Muscle of arm (tissue), 1 donor: ENCODE measurements at regions not wholly inside any gene's neighbourhood (a gene's known extent, or its start where the extent isn't known, plus 50 kb on each side); places are given as distances from the start of the nearest gene placed in this dataset.
"Not testable (repeated sequence)": the region's sequence is repeated elsewhere in the genome, so short reads cannot be mapped to it uniquely, and the experiment has no call there.

Experiments used
- DNase-seq: peaks from one replicate; pipeline ENCODE4 v3.0.0-alpha.2; 2013

DNA sequence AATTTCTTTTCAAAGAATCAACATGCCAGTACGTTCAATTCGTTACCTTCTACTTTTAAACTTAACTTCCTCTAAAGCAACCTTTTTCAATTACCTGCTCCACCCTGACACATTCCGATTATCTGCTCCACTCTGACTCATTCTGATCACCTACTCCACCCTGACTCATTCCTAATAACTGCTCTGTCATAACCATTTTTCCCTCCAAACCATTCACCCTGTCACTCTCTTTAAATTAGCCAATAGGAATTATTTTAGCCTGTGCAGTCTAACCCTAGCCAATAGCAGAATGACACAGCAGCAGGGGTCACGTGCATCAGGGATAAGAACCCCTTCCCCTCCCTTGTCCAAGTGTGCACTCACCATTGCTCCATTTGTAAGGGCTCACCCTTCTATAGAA, 557.4 kb upstream of the EYS start:
- DNase-seq: no peak

DNA sequence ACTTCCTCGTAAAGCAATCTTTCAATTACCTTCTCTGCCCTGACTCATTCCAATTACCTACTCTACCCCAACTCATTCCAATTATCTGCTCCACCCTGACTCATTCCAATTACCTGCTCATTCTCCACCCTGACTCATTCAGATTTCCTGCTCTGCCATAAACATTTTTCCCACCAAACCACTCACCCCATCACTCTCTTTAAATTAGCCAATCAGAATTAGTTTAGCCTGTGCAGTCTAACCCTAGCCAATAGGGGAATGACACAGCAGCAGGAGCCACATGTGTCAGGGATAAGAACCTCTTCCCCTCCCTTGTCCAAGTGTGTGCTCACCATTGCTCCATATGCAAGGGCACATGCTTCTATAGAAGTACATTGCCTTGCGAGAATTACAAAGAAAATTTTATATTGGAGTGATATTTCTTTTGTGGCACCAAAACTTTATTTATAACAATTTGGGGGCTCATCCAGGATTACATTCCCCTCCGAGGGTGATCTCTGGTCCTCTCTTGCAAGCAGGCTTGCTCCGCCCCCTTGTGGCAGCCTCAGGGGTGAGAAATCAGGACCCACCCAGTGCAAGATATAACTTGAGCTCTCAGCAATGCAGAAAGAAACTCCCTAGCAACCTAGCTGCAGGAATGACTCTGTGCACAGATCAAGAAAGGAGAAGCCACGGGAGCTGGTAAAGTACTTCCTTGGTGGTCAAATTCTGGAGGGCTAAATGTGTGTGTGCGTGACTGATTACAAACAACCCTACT, 551.9 kb upstream of the EYS start:
- DNase-seq: not testable (repeated sequence)

DNA sequence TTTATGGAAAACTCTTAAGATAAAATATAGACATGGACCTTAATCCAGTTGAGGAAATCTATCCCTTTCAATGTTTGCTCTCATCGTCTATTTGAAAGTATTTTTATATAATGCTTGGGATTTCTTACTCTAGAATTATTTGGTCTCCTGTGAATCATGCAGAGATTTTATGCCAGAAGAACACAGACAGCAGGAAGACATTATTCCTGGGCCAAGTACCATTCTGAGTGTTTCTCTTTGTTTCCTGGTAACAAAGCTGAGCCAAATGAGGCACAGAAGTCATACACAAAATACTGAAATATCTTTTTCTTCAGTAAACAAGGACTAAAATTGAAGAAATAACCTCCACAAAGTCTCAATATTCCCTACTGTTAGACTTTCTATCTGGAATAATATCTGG, 538.2 kb upstream of the EYS start:
- DNase-seq: peak; percentile 45

DNA sequence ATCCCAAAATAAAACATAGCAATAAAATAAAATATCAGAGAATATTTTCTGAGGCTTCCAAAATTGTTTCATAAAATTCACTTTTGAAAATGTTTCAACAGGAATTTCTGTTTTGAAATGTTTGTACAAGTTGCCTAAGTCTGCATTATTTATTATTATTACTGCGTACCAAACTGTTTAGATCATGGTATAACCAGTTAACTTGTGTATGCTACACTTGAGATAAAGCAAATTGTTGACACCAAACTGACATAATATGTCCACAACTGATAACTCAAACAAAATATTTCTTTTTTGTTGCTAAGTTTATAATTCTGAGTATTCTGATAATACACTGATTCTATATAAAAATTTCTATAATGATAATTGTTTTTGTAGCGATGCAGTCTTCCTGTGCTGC, 531.8 kb upstream of the EYS start:
- no peak for DNase-seq

DNA sequence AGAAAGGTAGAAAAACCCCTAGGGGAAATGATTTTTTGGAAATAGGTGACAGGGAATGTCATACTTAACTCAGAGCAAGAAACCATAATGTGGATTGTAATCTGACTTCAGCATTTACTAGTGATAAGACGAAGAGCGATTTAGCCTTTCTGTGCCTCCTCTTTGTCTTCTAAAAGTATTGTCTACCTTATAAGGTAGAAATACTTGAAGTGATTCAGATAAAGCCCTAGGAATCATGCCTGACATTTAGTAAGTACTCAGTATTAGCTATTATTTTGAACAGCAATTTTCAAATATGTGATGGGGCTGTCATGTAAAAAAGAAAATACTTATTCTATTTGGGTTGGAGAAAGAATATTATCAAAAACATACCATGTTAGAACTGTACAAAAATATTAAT, 525.9 kb upstream of the EYS start:
- DNase-seq: no peak

DNA sequence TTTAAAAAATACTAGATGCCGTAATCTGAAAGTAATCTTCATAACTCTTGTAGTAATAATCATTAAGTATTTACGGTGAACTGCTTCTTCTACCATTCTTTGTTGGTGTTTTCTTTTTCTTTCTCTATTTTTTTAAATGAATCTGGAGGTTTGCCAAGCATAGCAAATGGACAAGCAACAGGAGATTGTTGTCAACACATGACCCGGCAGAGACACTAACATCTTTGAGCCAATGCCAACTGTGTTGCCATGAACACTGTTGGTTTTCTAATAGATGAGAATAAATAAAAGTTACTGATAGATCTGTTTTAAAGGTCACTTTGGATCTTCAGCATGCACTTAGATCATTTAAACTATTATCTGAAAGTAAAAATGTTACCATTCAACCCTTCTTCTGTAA, 523.6 kb upstream of the EYS start:
- DNase-seq: no peak

DNA sequence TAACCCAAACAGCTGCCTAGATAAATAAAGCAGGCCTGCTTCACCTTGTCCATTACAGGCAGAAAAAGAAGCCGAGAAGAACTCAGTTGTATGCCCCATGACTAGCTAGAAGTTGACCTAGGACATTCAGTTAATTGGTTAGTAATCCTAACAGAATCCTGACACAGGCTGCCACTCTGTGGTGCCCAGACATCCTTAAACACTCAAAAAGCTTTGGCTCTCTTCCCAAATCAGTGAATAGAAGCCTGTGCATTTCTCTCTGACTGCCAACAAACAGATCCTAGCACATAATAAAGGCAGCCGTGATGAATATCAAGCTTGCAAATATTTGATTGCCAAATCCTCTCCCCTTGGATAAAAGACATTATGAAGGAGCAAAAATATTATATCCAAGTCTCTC, 519.1 kb upstream of the EYS start:
- DNase-seq: no peak

DNA sequence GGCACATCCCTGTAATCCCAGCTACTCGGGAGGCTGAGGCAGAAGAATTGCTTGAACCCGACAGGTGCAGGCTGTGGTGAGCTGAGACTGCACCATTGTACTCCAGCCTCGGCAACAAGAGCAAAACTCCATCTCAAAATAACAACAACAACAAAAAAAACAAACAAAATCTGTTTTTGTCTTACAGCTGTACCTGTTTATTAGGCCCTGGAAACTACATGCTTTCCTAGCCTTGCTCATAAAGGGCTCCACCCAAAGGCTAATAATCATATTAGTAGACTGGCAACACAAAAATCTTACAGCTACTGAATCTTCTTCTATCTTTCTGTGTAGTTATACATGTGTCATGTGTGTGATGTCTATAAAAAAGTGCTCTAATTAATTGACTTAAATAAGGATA, 503.9 kb upstream of the EYS start:
- DNase-seq: no peak

DNA sequence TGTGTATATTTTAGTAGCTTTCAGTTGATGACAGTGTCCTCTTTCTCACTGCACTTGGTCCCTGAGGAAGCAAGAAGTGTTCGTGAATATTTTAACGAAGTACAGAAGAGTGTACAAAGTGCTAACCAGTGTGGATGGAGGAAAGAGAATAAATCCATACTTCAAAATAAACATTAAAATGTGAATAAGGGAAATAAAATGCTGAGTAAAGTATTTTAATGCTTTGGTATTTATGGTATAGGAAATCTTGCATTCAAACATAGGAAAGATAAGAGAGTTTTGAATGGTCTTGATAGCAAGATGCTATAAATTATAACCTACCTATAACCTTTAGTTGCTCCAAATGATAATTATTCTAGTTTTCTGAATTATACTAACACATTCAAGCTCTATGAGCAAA, 493.4 kb upstream of the EYS start:
- DNase-seq: no peak

DNA sequence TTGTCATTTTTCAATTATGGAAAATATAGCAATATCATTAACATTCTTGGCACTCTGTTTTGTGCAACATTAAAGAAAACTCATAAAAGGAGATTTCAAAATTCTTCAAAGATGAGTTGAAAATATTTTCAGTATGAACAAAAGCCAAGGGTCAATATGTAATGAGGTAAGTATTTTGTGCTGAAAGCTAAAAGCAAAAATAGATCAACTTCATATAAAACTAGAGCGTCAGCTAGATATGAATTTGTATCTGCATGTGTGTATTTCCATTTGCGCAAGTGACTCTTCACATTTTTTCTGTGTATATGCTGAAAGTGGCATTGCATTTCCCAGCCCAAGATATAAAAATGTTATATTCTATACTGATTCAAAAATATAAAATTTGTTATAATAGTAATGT, 492.1 kb upstream of the EYS start:
- DNase-seq: no peak

DNA sequence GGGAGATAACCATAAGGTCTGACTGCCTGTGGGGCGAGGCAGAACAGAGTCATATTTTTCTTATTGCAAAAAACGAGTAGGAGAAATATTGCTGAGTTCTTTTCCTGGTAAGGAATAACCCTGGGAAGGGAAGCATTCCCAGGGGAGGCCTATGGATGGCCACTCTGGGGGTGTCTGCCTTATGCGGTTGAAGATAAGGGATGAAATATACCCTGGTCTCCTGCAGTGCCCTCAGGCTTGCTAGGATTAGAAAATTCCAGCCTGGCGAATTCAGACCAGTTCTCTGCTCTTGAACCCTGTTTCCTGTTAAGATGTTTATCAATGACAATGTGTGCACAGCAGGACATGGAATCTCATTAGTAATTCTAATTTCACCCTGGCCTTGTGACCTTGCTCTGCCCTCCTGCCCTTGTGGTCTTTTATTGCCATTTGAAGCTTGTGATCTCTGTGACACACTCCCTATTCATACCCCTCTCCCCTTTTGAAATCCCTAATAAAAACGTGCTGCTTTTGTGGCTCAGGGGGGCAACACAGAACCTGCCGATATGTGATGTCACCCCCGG, 491.1 kb upstream of the EYS start:
- no peak for DNase-seq

DNA sequence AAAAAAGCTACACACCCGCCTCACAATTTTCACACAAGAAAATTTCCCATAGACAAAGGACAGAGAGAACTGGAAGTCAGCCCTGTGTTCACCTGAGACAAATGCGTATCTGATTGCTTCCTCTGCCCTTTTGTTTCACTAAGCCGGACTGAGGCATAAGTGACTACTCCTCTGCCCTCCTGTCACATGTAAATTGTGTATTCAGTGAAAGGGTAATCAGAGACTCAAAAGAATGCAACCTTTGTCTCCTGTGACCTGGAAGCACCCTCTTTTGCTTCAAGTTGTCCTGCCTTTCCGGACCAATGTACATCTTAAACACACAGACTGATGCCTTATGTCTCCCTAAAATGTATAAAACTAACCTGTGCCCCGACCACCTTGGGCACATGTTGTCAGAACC, 483.8 kb upstream of the EYS start:
- DNase-seq: no peak

DNA sequence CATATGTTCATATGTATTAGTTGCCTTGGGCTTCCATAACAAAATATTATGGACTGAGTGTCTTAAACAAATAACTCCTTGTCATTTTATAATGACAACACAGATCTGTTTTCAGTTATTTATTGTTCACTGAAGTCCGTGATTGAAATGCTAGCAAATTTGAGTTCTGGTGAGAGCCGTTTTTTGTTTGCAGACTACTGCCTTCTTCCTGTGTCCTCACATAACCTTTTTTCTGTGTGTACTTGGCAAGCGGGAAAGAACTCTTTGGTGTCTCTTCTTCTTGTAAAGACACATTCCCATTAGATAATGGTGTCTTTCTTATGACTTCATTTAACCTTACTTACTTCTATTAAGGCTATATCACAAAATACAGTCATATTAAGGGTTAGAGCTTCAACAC, 482.9 kb upstream of the EYS start:
- no peak for DNase-seq

DNA sequence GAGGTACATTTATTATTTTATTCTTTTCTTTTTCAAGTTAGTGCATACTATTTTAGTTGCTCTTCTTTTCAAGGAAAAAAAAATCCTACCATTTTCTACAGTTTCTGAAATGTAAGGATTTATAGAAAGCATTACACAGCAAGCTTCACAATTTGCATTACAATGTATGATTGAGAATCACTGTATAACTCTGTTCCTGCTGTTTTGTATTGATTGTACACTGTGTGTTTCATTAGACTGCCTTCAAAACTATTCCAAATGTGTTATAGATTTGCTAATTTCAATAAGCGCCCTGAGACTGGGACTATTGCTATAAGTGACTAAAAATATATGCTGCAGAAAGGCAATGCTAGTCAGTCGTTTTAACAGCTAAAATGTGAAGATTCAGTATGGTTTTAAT, 479.7 kb upstream of the EYS start:
- DNase-seq: no peak

DNA sequence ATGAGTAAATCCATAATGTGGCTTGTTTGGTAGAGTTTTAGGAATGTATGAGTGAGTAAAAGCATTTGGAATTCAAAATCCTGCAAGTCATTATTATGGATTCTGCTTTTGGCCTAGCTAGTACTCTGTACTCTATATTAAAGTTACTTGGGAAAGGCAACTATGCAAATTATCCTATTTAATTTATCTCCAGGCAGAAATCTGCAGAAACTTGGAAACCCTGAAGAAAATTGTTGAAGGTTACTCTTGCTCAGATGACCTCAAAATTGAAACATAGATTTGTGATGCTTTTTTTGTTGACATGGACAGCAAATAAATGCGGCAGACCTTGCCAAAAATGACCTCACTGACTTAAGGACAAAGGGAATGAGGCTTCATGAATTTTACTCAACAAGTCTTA, 477.1 kb upstream of the EYS start:
- DNase-seq: peak; percentile 76

DNA sequence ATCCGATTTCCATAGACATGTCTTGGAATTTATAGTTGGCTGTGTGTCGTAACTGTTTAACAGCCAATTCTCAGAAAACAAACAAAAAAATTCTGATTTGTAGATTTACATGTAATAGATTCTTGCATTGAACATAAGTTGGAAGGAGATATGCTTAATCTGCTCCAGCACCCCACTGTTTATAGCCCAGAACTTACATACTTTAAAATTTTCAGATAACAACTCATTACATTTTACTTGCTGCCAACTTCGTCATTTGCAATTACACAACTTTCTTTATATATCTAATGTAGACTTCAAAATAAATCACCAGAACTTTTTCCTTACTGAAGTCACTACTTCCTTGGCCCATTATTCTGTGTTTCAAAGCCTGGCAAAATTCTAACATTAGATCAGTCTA, 472.3 kb upstream of the EYS start:
- no peak for DNase-seq

DNA sequence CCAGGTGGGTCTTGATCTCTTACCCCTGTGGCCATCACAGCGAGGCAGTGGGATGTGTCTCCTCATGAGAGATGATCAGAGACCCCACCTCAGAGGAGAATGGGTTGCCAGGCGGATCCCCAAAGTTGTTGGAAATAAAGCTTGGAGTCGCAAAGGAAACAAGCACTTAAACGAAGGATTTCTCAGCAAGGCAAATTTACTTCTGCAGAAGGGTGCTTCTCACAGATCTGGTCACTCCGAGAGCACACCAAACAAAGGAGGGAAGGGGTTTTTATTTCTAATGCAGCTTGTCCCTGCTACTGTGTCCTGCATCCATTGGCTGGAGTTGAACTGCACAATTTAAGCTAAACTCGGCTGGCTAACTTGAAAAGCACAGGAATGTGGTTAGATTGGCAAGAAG, 466.6 kb upstream of the EYS start:
- DNase-seq: no peak

DNA sequence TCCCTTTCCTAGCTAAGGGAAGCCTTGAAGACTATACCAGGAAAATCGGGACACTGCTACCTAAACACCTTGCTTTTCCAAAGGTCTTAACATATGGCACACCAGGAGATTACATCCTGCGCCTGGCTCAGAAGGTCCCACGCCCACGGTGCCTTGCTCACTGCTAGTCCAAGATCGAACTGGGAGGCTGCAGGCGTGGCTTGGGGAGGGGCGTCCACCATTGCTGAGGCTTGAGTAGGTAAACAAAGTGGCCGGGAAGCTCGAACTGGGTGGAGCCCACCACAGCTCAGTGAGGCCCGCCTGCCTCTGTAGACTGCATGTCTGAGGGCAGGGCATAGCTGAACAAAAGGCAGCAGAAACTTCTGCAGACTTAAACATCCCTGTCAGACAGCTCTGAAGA, 459.7 kb upstream of the EYS start:
- DNase-seq: not testable (repeated sequence)

DNA sequence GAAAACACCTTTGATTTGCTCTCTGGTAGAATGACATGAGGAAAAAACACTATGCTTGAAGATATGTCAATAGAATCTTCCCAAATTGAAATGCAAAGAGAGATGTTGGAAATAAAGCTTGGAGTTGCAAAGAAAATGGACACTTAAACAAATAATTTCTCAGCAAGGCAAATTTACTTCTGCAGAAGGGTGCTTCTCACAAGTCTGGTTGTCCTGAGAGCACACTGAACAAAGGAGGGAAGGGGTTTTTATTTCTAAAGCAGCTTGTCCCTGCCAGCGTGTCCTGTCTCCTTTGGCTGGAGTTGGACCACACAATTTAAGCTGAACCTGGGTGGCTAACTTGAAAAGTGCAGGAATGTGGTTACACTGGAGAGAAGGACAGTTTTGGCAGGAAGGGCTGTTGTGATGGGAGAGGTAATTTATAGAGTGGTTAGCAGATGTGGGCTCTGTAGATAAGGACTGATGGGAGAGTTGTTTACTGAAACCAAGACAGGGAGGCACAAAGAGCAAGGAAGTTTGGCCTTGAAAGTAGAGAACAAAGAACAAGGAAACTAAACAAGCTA, 454.6 kb upstream of the EYS start:
- no peak for DNase-seq

DNA sequence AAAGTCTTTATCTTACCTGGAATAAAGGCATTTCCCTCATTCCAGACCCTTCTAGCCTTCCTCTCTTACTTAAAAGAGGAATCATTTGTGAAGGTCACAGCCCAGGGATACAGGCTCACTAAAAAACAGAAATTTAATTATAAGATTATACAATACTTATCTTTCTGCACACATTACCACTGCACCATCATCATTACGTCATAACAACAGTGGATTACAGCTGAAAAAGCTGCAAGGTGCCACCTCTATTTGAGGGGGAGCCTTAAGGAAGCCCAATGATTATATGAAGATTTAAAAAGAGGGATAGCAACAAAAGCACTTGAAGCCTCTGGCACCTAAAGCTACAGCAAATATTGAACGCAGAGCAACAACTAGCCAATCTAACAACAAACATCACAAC, 452.9 kb upstream of the EYS start:
- DNase-seq: no peak

DNA sequence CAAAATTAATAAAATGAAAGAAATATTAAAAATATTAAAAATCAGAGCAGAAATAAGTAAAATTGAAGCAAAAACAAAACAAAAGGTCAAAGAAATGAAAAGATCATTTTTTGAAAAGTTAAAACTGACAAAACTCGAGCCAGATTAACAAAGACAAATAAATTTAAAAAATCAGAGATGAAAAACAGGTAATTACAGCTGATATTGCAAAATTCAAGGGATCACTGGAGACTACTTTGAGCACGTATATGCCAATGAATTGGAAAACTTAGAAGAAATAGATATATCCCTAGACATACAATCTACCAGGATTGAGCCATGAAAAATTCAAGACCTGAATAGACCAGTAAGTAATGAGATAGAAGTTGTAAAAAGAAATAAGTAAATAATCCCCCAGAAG, 446.2 kb upstream of the EYS start:
- no peak for DNase-seq

DNA sequence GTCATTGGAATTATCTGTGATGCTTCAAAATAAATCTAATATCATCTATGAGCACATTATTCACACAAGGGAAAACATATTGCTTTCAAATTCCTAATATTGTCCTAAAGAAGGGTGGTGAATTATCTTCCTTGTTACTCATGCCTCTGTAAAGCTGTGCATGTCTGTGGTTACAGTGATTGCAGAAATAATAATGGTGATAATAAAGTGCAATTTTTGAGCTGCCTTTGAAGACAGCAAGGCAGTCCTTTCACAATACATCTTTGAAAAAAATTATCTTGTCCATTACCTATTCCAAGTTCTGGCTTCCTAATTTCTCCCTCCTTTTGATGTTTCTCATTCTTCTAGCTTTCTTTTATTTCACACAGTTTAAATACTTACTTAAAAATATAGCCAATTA, 442.1 kb upstream of the EYS start:
- DNase-seq: no peak

DNA sequence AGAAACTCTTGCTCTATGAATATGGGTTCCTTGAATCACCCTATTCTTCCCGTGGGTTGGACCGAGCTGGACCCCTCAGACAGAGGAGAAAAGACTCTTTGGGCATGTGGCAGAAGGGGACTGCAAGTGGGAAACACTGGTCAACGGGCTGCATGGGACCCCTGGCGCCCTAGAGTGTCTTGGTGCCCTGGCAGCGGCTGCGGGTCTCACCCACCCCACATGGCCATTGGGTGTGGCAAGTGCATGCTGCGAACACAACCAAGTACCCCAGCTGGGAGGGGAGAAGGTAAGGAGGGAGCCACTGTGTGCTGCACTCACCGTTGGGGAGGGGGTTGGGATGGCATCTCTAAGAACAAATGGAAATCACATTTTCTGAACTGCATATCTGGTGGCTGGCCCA, 438.8 kb upstream of the EYS start:
- DNase-seq: no peak

DNA sequence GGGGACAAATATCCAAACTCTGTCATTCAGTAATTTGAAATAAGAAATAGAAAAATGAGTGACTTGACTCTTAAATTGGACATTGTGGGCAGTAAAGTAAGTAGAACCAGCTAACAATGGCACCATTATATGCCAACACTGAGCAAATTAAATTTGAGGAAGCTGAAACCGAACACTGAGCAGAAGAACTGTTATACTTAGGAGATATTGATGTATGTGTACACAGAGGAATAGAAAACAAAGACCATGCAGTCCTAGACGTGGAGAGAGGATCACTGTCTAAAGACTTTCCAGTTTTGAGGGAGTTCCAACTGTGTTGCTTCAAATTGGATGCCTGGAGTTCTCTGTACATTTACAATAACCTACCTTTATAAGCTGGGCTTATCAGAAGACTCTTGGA, 427.0 kb upstream of the EYS start:
- no peak for DNase-seq
